ENCODE measurements at regions not wholly inside any gene's neighbourhood (a gene's known extent, or its start where the extent isn't known, plus 50 kb on each side); places are given as distances from the start of the nearest gene placed in this dataset.

GRCh38 chr16:85276258-85276657 lies 164.0 kb upstream of the CIBAR2 start (continued):
- TF ChIP-seq USF2 (IDR thresholded peaks at IDR 0.05; ENCODE audit: low read depth, low read length) (no peak), NFE2L2 (IDR thresholded peaks at IDR 0.05; ENCODE audit: low read depth, low read length) (no peak)

GRCh38 chr16:85276721-85277120 lies 164.4 kb upstream of the CIBAR2 start:
- BruUV-seq (replicated peaks): no TSS peak
- no peak overlapping the region for H2BK15ac ChIP-seq (ENCODE audit: low read depth, low read length)
- no peaks in the 10 kb centered on the region for H3K9me3 ChIP-seq (ENCODE audit: control insufficient read depth, insufficient read depth, low read length)
- H3K9ac ChIP-seq (ENCODE audit: low read depth, low read length): no peak overlapping the region
- H2BK120ac ChIP-seq (ENCODE audit: low read depth, low read length): no peak overlapping the region
- DNase-seq (no peak), ATAC-seq (ENCODE audit: low read depth) (no peak)
- H2AK5ac ChIP-seq (ENCODE audit: low read depth, low read length): no peak overlapping the region
- dilution Hi-C loops (cut with HindIII; ENCODE audit: low sequenced_read_pairs, unreplicated experiment): no loop called here
- peaks cover 5 to 54% of the 10 kb centered on the region in 2 experiments for H3K79me1 ChIP-seq (ENCODE audit: low read depth in 1 of 2, low read length in 2 of 2)
- peaks cover 4% of the 10 kb centered on the region; the same call in 1 of the 2 replicates for H3K4me1 ChIP-seq (ENCODE audit: control insufficient read depth, insufficient read depth, low read length)
- H3K23ac ChIP-seq (ENCODE audit: low read depth, low read length): no peak overlapping the region
- H2BK20ac ChIP-seq (ENCODE audit: low read depth, low read length): no peak overlapping the region
- peaks cover 84% of the 10 kb centered on the region for H4K20me1 ChIP-seq (ENCODE audit: insufficient read depth, low read length)
- in situ Hi-C loops (cut with MboI; ENCODE audit: low sequenced_read_pairs): no loop called here
- H4K91ac ChIP-seq (ENCODE audit: insufficient read depth, low read depth, low read length): no peak overlapping the region
- 0 out of 2 replicates have a peak, but pooled peaks cover 3% of the 10 kb centered on the region for H3K9me1 ChIP-seq (ENCODE audit: insufficient read depth, low read length)
- no peak overlapping the region for H2AFZ ChIP-seq (replicated peaks; ENCODE audit: low read length, poor library complexity)
- 0 out of 2 replicates have a peak, but pooled peaks cover 2% of the 10 kb centered on the region for H3K36me3 ChIP-seq (ENCODE audit: control insufficient read depth, insufficient read depth, low read length)
- no peak overlapping the region for H3K4ac ChIP-seq (ENCODE audit: low read depth, low read length)
- H3K56ac ChIP-seq (ENCODE audit: extremely low read depth, insufficient read depth, low read length): no peak overlapping the region
- no peak overlapping the region for H3K4me3 ChIP-seq (ENCODE audit: insufficient read depth, low read depth, low read length)
- H3K27me3 ChIP-seq (ENCODE audit: control insufficient read depth, insufficient read depth, low read length): no peaks in the 10 kb centered on the region
- ChIA-PET CTCF (interaction anchor here (1.4 kb wide), 1 partner anchor 8 kb away, joined by 4 read pairs; no protein-coding TSS in a partner anchor), POLR2A (ENCODE audit: unreplicated experiment) (no interaction called here)
- no peak overlapping the region for H4K8ac ChIP-seq (ENCODE audit: low read depth in 2 of 2, low read length in 2 of 2)
- H4K5ac ChIP-seq (ENCODE audit: low read depth, low read length): no peak overlapping the region
- intact Hi-C loops (cut with micrococcal nuclease): loop anchor here (5.0 to 10.0 kb wide), 2 partner anchors 336 to 438 kb away; partner anchors contain the start of gene GSE1
- H3K27ac ChIP-seq (ENCODE audit: insufficient read depth, low read length): no peak overlapping the region
- H2AK9ac ChIP-seq (replicated peaks; ENCODE audit: low read depth, low read length, poor library complexity): no peak overlapping the region
- H3K14ac ChIP-seq (replicated peaks; ENCODE audit: low read depth, low read length): no peak overlapping the region
- no peak overlapping the region for H3K4me2 ChIP-seq (ENCODE audit: low read depth, low read length)
- 92% methylated on average over 5 of the region's 10 CpGs; no CpG with 5 or more reads in 1 of the 2 experiments for WGBS, 2 experiments (ENCODE audit: extremely low coverage in 2 of 2, insufficient read length in 1 of 2)
- H3K18ac ChIP-seq (ENCODE audit: low read depth, low read length): no peak overlapping the region
- H2BK5ac ChIP-seq (ENCODE audit: low read depth, low read length, poor library complexity, severe bottlenecking): no peak overlapping the region
- no peak for TF ChIP-seq MAFK (IDR thresholded peaks at IDR 0.05; ENCODE audit: low read depth, low read length)
- TF ChIP-seq RCOR1 (IDR thresholded peaks at IDR 0.05; ENCODE audit: insufficient replicate concordance, low read length): no peak
- no peak for TF ChIP-seq MXI1 (IDR thresholded peaks at IDR 0.05; ENCODE audit: borderline replicate concordance, low read depth, low read length)
- TF ChIP-seq BHLHE40 (IDR thresholded peaks at IDR 0.05; ENCODE audit: low read depth, low read length): no peak
- TF ChIP-seq SMC3 (IDR thresholded peaks at IDR 0.05; ENCODE audit: low read depth, low read length): no peak
- no peak for TF ChIP-seq RAD21 (IDR thresholded peaks at IDR 0.05; ENCODE audit: low read length)
- TF ChIP-seq POLR2A (IDR thresholded peaks at IDR 0.05; ENCODE audit: low read depth, low read length): no peak
- TF ChIP-seq CTCF (conservative IDR thresholded peaks at IDR 0.05; ENCODE audit: low read depth, low read length): no peak
- no peak for TF ChIP-seq MAZ (IDR thresholded peaks at IDR 0.05; ENCODE audit: borderline replicate concordance, low read depth, low read length)
- no peak for TF ChIP-seq RFX5 (IDR thresholded peaks at IDR 0.05; ENCODE audit: low read depth, low read length)
- TF ChIP-seq ELK1 (IDR thresholded peaks at IDR 0.05; ENCODE audit: borderline replicate concordance, low read depth, low read length): no peak
- no peak for TF ChIP-seq CHD1 (IDR thresholded peaks at IDR 0.05; ENCODE audit: low read depth, low read length)
- TF ChIP-seq FOS (IDR thresholded peaks at IDR 0.05; ENCODE audit: low read depth, low read length): no peak

Measured in IMR-90 (cell line).